GM12865 (cell line): ENCODE measurements at regions not wholly inside any gene's neighbourhood (a gene's known extent, or its start where the extent isn't known, plus 50 kb on each side); places are given as distances from the start of the nearest gene placed in this dataset.

ENCODE experiments used
- DNase-seq: peaks from one replicate; pipeline ENCODE4 v3.0.0; 2010; ENCODE audit warnings: low read depth
- H3K4me3 ChIP-seq: 2 replicates; pipeline ENCODE4 v1.5.1; 2011; ENCODE audit warnings: mild to moderate bottlenecking, low read depth, low read length, control low read depth
- CTCF ChIP-seq: IDR thresholded peaks from 2 replicates; pipeline ENCODE4 v1.5.1; 2011; ENCODE audit warnings: low read length, control low read depth, low read depth, inconsistent platforms; ENCODE audit not compliant: insufficient read depth; ENCODE audit errors: missing control alignments

DNA sequence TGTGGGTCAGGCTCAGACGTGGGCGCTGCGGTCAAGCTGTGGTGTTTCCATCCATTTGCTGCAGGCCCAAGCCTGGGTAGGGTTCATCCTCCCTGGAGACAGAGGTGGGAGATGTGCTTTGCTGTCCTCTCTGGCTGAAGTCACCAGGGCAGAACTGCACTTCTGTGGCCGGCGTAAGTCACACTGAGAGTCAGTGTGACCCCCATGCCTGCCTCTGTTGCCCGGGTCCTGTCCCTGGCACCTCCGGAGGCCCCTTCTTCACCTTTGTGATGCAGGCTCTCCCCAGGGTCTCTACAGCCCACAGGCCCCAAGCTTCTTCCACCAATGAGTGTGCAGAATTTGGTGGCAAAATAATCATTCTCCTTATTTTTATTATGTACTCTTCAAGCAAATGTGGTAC is 53.8 kb upstream of the DACT2 start:
- H3K4me3 ChIP-seq = no peak overlapping the region
- no peak for TF ChIP-seq CTCF
- no peak for DNase-seq

- no peak for TF ChIP-seq CTCF
- no peak for DNase-seq
- no peak overlapping the region for H3K4me3 ChIP-seq
These were observed 54.5 kb upstream of the DACT2 start for GRCh38 chr6:168374051-168374502.

DNA sequence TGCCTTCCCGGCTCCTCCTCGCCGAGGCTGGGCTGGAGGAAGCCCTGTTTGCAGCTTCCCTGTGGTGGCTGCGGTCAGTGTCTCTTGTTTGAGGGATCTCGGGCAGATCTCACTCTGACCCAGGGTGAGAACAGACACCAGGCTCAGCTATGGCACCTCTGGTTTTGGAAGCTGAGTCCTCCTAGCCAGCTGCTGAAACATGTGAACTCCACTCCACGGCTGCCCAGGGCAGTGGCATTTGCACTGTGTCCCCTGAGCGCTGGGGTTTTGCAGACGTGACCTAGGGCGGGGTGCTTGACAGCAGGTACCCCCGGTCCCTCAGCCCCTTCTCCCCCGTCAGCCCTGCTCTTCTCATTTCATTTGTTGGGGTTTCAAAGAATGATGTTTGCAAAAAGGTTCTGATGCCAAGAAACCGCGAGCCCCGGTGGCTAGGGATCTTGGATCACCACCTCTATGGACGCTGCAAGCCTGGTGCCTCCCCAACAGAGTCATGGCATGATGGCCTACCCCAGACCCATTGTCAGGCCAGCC is 55.0 kb upstream of the DACT2 start:
- no peak for DNase-seq
- no peak for TF ChIP-seq CTCF
- no peak overlapping the region for H3K4me3 ChIP-seq

DNA sequence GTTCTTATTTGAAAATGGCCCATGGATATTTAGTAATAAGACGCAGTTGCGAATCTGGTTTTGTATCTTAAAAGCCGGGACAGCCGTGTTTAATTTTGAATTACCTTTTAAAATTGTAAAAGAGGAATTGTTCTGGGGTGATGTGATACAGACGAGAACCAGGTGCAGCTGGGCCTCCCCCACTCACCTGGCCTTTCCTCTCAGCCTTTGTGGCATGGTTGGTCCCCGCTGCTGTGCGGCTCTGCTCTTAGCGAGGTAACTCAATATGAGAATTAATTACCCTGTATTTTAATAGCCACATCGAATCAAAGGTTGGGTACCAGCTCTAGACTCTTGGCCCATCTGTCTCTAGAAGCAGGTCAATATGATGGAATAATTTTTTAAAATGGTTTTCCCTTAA is 56.5 kb upstream of the DACT2 start:
- TF ChIP-seq CTCF = no peak
- no peak overlapping the region for H3K4me3 ChIP-seq
- no peak for DNase-seq

GRCh38 chr6:168376811-168377483 is 57.4 kb upstream of the DACT2 start:
- DNase-seq = no peak
- H3K4me3 ChIP-seq = no peak overlapping the region
- TF ChIP-seq CTCF = no peak

- no peak for TF ChIP-seq CTCF
- H3K4me3 ChIP-seq = no peak overlapping the region
- DNase-seq = no peak
These were observed 57.9 kb upstream of the DACT2 start for GRCh38 chr6:168377484-168377855.
